NCI-H345 treated with DMSO at 0.1 percent for 48 hours (cell line): ENCODE measurements at regions not wholly inside any gene's neighbourhood (a gene's known extent, or its start where the extent isn't known, plus 50 kb on each side); places are given as distances from the start of the nearest gene placed in this dataset.

Source experiments
- DNase-seq: peaks from one replicate; lab custom pipeline; 2025; ENCODE audit not compliant: unreplicated experiment; lab: John Stamatoyannopoulos, UW

- no peak for DNase-seq
These were observed 262.9 kb downstream of the MN1 start for GRCh38 chr22:27538666-27539065.

- no peak for DNase-seq
These were observed 261.3 kb downstream of the MN1 start for GRCh38 chr22:27540247-27540646.

- no peak for DNase-seq
These were observed 260.7 kb downstream of the MN1 start for GRCh38 chr22:27540656-27541396.

GRCh38 chr22:27541836-27542235 lies 259.7 kb downstream of the MN1 start:
- DNase-seq = no peak

DNA sequence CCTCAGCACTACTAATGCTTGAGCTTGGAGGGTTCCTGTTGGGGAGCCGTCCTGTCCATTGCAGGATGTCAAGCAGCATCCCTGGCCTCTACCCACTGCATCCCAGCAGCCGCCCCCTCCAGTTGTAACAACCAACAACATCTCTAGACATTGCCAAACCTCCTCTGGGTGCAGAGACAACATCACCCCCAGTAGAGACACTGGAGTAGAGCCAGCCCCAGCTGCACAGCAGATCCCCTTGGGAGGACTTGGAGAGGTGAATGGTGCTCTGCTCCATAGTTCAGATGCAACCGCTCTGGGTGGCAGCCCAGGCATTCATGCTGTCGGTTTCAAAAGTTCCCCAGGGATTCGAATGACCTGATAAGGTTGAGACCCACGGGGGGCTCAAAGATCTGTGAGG lies 259.0 kb downstream of the MN1 start:
- no peak for DNase-seq

DNA sequence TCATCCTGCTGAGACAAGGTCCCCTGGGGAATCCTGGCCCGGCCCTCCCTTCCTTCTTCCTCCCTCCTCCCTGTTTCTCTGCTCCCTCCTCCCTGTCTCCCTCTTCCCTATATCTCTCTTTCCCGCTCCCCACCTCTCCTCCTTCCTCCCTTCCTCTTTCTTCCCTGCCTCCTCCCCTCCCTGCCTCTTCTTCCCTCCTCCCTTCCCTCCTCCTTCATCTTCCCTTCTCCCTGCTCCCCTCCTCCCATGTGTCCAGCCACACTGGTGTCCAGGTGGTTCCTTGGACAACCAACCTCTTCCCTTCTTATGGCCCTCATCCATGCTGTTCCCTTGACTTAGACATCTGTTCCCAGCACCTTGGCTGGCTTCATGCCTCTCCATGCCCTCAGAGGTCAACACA lies 258.1 kb downstream of the MN1 start:
- no peak for DNase-seq

GRCh38 chr22:27545085-27545484 lies 256.5 kb downstream of the MN1 start:
- no peak for DNase-seq

DNA sequence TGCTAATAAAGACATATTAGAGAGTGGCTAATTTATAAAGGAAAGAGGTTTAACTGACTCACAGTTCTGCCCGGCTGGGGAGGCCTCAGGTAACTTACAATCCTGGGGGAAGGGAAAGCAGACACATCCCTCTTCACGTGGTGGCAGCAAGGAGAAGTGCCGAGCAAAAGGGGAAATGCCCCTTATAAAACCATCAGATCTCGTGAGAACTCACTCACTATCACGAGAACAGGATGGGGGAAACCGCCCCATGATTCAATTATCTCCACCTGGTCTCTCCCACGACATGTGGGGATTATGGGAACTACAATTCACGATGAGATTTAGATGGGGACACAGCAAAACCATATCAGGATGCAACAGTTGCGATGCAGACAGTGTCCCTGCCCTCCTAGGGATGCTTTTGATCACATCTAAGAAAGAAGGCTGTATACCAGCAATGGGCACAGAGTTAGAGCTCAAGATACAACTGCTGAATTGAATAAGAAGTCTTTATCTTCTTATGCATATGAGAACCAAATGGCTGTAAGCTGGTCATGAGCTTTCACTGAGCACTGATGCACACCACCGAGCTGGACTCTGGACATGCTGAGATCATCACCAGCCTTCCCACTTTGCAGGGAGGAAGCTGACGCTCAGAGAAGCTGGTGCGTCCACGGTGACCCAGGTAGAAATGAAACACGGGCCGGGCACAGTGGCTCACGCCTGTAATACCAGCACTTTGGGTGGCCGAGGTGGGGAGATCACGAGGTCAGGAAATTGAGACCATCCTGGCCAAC lies 255.2 kb downstream of the MN1 start:
- DNase-seq = no peak

DNA sequence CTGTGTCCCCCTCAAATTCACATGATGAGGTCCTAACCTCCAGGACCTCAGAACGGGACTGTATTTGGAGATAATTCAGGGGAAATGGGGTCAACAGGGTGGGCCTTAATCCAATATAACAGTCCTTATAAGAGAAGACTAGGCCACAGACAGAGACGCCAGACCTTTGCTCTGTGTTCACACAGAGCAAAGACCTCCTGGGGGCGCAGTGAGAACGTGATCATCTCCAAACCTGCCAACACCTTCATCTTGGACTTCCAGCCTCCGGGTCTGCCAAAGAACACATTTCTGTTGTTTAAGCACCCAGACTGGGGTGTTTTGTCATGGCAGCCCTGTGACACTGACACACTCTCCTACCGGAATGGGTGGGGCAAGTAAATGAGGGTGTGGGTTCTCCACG lies 250.2 kb downstream of the MN1 start:
- DNase-seq = no peak

DNA sequence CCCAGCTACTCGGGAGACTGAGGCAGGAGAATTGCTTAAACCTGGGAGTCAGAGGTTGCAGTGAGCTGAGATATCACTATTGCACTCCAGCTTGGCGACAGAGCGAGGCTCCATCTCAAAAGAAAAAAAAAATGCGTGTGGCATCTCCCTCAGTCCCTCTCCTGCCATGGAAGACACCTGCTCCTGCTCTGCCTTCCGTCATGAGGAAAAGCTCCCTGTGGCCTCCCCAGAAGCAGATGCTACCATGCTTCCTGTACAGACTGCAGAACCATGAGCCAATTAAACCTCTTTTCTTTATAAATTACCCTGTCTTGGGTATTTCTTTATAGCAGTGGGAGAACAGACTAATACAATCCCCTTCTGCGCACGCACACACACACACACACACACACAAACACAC lies 249.4 kb downstream of the MN1 start:
- no peak for DNase-seq

GRCh38 chr22:27552863-27553262 lies 248.7 kb downstream of the MN1 start:
- DNase-seq = no peak

DNA sequence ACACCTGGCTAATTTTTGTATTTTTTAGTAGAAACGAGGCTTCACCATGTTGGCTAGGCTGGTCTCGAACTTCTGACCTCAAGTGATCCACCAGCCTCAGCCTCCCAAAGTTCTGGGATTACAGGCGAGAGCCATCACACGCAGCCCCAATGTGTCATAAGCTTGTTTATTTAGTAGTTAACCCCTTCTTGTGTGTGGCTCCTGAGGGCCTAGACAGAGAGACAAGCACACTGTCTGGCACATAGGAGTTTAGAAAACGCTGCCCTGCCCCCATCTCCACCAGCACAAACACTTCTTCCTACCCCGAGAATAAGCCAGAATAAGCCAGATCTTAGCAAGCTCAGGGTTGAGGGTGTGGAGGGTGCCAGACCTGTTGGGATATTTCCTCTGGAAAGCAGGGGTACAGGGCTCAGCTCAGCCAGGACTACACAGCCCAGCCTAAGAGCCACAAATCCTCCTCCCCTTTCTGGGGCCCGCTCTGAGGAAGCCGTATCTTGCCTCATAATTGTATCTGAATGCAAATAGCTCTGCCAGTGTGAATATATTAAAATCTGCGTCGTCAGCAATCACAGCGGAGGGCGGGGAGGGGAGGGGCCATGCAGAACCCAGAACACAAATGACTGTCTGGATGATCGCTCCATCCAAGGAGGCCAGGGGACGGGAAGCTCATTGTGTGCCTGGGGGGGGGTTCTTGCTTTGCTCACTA lies 247.3 kb downstream of the MN1 start:
- no peak for DNase-seq

GRCh38 chr22:27554841-27555456 lies 246.6 kb downstream of the MN1 start:
- DNase-seq = no peak

- no peak for DNase-seq
These were observed 245.2 kb downstream of the MN1 start for GRCh38 chr22:27556371-27556770.

DNA sequence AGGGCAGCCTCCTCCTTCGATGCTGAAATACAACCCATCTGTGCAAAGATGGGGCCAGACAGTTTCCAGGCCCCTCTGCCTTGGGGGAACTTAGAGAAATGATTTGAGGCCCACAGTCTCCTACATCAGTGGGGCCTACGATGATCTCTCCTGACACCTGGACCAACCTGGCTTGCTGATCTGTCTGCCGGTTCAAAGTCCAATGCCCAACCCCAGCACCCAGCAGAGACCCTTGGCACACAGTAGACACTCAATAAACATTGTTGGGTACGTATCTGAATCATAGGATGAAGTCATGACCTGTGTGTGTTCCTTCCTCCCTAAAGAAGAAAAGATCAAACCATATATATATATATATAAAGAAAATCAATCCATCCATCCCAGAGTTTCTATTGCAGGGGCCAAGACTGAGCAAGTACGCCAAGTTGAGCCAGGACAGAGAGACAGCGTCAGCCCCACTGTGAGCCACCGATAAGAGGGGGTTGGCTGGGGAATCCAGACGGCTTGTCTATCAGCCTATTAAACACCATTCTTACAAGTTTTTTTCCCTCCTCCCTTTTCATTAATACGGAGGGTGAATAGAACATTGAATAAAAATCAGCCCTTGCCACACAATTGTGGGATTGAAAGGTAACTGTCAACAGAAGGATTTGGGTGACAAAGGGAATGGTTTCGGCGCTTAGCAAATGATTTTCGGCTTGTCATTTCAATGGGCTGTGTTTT lies 244.1 kb downstream of the MN1 start:
- no peak for DNase-seq

GRCh38 chr22:27558658-27559371 lies 242.7 kb downstream of the MN1 start:
- DNase-seq = no peak

DNA sequence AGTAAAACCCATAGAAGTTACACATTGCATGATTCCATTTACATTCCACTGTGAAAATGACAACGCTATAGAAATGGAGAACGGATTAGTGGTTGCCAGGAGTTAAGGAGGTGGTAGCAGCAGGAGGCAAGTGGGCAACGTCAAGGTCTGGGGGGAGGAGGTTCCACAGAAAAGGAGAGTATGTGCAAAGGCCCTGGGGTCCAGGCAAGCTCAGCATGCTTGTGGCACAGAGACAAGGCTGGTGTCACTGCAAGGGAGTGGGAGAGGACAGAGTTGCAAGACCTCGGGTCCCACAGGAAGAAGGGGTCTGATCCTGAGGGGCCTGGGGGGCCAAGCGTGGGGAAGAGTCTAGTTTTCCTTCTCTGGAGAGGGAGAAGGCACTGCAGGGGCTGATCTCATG lies 240.8 kb downstream of the MN1 start:
- DNase-seq = no peak

- DNase-seq = no peak
These were observed 240.2 kb downstream of the MN1 start for GRCh38 chr22:27561286-27561904.

DNA sequence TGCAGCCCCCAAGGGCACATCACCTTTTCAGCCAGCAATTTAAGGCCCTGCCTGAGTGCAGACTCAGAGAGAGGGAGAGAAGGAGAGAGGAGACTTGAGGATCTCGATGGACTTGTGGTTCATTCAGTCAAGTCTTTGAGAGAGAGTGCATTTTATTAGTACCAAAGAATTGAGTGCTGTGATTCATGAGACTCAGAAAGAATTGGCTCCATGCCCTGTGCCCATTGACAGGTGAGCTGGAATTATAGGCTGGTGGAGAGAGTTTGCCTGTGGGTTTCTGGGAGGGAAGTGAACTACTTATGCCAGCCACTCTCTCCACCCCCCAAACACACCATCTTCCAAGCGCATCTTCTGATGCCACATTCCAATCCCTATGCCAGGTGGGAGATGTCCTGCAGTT lies 236.8 kb downstream of the MN1 start:
- no peak for DNase-seq

- no peak for DNase-seq
These were observed 235.0 kb downstream of the MN1 start for GRCh38 chr22:27566602-27567001.
